Fibroblast of skin of right biceps (primary cell): ENCODE measurements at regions not wholly inside any gene's neighbourhood (a gene's known extent, or its start where the extent isn't known, plus 50 kb on each side); places are given as distances from the start of the nearest gene placed in this dataset.
A peak's percentile ranks its signal among the peaks of the same experiment; 100 is the strongest.
"Not testable (repeated sequence)": the region's sequence is repeated elsewhere in the genome, so short reads cannot be mapped to it uniquely, and the experiment has no call there.

Source experiments
- DNase-seq: peaks from one replicate; pipeline ENCODE4 v3.0.0-alpha.2; 2013

DNA sequence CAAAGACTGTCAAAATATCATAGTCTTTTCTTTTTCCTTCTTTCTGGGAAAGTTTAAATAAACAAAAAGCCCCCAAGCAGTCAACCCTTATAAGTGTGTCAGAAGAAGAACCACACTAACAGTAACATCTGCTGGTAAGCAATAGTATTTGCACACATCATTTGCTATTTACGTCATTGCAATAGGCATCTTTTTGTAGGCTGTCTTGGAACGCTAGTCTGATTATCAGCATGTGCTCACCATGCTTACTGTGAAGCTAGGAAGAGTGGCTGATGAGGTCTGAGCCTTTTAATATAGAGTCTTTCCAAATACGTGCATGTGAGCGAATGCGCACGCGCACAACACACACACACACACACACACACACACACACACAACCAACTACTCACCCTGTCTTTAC lies 599.0 kb upstream of the TPK1 start:
- peak; percentile 39 for DNase-seq

DNA sequence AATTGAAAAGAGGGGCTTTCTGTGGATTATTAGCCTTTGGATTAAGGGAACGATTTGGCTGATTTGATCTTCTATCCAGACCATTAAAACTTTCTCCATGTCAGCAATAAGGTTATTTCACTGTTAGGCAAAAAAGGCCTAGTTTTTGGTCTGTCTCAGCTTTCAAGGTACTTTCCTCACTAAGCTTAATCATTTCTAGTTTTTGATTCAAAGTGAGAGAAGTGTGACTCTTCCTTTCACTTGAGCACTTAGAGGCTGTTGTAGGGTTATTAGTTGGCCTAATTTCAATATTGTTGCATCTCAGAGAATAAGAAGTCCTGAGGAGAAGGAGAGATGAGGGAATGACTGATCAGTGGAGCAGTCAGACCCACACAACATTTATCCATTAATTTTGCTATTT lies 596.0 kb upstream of the TPK1 start:
- DNase-seq: no peak

DNA sequence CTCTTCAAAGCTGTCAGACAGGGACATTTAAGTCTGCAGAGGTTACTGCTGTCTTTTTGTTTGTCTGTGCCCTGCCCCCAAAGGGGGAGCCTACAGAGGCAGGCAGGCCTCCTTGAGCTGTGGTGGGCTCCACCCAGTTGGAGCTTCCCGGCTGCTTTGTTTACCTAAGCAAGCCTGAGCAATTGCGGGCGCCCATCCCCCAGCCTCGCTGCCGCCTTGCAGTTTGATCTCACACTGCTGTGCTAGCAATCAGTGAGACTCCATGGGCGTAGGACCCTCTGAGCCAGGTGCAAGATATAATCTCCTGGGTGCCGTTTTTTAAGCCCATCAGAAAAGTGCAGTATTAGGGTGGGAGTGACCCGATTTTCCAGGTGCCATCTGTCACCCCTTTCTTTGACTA lies 582.6 kb upstream of the TPK1 start:
- DNase-seq: not testable (repeated sequence)

DNA sequence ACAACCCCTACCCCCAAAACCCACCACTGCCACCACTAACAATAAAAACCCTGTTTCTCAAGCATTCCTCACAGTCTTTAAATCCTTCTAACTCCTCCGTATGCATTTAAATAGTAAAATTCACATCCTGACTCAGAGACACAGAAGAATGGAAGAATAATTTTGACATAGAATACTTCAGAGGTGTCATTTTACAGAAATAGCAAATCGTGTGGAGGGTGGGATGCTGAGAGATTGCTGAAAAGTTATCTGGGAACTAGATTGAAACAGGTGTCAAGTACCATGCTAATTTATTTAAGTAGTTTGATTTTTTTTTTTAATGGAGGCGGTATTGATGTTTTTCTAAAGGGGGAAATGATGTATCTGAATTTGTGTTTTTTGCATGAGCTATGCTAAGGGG lies 575.2 kb upstream of the TPK1 start:
- DNase-seq: no peak

DNA sequence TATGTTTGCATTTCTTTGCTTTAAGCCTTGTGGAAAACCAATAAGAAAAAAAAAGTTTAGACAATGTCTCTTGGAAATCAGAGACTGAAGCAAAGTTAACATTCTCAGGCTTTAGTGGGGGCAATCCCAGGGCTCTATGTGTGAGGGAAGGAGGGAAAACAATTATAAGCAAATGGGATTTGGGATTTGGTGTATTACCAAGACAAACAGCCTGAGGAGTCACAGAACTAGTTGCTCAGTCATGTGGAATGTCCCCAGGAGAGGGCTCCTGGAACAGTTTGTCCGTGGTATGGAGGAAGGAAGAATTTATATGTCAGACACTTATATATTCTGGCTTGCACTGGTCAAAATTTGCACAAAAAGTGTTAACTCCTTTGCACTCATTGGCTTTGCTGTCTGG lies 562.9 kb upstream of the TPK1 start:
- peak; percentile 81 for DNase-seq

DNA sequence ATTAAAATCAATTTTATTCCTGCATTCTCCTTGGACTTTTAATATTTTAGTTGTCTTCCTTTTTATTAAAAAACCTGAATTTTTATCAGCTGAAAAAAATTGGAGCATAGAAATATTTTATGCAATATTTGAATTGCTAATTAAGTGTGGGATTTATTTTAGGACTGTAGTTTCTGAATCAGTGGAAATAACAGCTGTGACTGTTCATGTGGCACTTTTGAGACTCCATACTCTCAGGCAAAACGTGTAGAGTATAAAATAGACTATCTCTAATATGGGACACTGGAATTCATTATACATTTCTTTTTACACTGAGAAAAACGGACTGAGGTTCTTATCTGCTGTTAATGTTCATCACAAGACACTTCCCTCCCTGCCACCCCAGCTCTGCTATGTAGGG lies 558.3 kb upstream of the TPK1 start:
- DNase-seq: no peak

DNA sequence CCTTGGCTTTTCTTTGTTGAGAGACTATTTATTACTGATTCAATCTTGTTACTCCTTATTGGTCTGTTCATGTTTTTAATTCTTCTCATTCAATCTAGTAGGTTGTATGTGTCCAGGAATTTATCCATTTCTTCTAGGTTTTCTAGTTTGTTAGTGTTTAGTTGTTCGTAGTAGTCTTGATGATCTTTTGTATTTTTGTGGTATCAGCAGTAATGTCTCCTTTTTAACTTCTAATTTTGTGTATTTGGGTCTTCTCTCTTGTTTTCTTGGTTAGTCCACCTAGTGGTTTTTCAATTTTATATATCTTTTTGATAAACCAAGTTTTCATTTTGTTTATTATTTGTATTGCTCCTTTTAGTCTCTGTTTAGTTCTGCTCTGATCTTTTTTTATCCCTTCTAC lies 546.9 kb upstream of the TPK1 start:
- DNase-seq: no peak

DNA sequence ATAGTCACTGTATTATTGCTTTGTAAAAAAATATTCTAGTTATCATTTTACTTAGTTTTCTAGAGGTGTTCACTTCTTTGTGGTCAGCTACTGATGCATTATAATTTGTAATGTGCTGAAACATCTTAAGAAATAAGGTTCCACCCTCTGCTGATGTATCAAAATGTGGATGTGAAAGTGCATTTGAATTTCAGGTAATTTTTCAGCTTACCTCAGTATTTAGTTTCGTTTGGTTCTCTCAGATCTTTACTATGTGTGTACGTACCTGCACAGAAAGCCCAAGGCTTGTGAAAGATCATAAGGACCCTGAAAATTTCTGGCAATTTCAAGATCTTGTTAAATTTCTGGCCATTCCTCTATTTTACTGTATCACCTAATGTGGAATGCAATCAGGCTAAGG lies 542.3 kb upstream of the TPK1 start:
- DNase-seq: no peak

DNA sequence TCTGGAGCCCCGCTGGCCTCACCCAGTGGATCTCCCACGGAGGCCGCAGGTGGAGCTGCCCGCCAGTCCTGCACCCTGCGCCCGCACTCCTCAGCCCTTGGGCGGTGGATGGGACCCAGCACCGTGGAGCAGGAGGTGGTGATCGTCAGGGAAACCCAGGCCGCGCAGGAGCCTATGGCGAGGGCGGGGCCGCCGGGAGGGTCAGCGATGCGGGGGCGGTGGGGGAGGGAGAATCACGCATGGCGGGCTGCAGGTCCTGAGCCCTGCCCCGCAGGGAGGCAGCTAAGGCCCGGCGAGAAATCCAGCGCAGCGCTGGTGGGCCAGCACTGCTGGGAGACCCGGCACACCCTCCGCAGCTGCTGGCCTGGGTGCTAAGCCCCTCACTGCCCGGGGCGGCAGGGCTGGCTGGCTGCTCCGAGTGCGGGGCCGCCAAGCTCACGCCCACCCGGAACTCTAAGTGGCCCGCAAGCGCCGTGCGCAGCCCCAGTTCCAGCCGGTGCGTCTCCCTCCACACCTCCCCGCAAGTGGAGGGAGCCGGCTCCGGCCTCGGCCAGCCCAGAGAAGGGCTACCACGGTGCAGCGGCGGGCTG lies 524.8 kb upstream of the TPK1 start:
- no peak for DNase-seq

DNA sequence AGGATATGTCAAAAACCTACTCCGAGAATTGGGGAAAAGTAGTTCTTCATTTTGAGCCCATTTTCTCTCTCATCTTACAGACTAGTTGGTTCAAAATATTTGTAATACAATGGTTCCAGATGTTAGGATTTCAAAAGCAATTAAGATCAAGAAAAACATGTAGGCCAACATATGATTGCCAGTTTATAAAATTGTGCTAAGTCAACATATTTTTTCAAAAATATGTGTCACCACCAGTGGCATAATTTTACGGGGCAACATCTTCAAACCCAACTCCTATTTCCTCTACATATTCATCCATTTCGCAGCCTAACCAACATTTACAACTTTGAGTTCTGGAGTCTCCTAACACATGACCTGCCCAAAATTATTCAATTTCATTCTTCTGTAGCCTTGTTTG lies 514.5 kb upstream of the TPK1 start:
- no peak for DNase-seq

DNA sequence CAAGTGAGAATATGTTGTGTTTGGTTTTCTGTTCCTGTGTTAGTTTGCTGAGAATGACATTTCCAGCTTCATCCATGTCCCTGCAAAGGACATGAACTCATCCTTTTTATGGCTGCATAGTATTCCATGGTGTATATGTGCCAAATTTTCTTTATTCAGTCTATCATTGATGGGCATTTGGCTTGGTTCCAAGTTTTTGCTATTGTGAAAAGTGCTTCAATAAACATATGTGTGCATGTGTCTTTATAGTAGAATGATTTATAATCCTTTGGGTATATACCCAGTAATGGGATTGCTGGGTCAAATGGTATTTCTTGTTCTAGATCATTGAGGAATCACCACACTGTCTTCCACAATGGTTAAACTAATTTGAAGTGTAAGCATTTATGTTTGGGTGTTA lies 513.6 kb upstream of the TPK1 start:
- not testable (repeated sequence) for DNase-seq

DNA sequence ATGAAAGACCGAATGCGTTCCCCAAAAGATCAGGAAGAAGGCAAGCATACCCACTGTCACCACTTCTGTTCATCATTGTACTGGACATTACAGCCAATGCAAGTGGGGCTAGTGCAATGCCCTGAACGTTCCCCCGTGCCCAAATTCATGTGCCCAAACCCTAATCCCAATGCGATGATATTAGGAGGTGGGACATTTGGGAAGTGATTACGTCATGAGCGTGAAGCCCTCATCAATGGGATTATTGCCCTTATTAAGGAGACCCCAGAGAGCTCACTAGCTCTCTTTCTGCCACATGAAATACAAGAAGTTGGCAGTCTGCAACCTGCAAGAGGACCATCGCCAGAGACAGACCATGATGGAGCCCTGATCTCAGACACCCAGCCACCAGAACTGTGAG lies 511.4 kb upstream of the TPK1 start:
- no peak for DNase-seq

DNA sequence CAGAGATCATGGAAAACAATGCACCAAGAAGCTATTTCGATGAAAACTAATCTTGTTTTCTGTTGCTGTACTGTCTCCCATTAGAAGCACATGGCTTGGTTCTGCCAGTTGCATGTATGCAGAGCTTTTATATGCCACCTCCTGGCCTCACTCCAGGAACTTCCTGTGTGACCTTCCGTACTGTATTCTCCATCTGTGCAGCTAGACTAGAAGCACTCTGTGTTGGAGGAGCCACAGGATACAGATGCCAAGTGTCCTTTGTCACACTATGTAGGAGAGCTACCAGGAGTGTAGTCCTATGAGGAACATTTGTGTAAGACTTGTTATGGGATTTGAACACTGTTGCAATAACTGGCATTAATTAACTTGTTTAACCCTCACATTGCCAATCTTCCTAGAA lies 503.5 kb upstream of the TPK1 start:
- DNase-seq: no peak

DNA sequence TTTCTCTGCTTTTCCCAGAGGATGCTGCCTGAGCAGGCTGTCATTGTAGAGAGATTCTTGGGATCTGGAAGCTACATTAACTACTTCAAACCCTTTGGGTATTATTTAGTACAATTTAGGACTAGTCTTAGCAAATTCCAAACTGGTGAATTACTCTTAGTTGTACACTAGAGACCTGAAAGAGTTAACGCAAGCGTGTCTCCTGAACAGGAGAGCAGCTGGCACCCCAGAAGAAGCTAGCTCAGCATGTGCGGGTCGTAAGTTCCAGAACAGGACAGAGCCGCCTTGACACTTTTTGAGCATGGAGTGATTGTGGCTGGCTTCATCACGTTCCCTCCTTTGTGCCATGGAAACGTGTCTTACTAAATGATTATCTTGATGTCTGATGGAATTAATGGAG lies 495.7 kb upstream of the TPK1 start:
- DNase-seq: no peak

DNA sequence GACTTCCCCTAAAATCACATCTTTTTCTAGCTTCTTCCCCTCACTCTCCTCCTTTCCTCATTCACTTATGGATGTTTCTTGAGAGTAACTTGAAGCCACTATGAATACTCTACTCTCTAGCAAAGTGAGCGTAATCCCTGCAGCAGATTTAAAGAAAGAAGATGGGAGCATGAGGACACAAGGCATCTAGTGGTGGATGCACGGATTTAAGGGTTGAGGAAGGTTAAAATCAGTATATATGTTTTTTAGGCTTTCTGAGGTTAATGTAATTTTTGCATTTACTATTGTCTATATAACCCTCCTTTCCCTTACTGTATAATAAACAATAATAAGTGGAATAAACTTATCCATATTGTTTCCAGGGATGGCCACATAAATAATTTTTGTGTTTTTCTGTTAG lies 495.2 kb upstream of the TPK1 start:
- no peak for DNase-seq

DNA sequence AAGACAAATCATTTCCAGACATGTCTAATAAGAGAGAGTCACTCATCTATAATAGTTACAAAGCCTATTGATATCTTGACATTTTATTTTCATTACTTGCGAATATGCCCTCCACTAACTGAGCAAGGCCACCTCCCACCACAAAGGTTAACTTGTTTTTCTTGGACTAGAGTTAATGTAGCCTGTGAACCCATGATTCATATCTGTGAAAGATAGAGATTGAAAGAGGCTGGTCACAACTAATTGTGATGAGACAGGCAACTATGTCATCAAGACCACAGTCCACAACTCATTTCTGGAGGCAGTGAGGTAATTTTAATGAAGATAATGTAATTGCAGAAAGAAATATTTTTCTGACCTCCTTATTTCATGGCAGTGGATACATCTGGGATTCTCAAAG lies 491.8 kb upstream of the TPK1 start:
- no peak for DNase-seq

DNA sequence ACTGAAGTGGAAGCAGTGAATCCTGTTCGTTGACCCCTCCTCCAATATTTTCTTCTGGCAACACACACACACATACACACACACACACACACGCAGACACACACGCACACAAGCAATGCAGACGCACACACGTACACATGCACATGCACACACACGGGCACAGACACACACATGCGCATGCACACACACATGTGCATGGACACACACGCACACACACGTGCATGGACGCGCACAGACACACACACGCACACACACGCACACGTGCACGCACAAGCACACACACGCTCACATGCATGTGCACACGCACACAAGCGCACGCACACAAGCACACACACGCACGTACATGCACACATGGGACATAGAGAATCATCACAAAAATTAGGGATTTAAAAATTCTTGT lies 488.2 kb upstream of the TPK1 start:
- no peak for DNase-seq

DNA sequence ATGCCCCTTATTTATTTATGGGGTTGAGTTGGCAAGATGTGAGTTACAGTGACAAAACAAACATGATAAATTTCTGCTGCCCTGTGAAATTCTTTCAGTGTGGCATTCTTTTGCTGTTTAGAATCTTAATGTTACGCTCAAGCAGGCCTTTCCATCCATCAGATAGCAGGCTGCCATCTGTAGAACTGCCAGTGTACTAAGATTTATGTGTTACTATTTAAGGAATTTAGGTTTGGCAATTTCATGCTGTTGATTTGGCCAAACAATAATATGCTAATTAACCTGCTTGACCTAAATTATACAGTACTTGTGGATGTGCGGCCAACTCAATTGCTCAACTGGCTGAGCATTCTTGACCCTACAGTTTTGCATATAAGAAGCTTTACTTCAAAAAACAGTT lies 477.7 kb upstream of the TPK1 start:
- no peak for DNase-seq

DNA sequence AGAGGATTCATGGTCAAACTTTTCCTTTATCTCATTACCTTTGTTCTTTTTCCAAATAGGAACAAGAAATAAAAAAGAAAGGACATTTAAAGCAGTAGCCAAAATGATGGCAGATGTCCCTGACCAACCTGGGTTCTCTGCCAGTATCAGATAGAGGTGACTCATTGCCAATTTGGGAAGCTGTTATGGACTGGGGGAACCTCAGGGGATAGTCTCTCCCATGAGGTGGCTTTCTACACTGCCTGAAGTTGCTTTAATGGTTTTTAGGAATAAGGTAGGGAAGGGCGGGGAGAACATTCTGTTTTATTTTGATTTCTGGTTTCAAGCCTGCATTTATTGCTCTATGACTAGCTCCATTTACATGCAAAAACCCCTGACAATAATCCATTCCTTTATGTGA lies 457.9 kb upstream of the TPK1 start:
- no peak for DNase-seq

DNA sequence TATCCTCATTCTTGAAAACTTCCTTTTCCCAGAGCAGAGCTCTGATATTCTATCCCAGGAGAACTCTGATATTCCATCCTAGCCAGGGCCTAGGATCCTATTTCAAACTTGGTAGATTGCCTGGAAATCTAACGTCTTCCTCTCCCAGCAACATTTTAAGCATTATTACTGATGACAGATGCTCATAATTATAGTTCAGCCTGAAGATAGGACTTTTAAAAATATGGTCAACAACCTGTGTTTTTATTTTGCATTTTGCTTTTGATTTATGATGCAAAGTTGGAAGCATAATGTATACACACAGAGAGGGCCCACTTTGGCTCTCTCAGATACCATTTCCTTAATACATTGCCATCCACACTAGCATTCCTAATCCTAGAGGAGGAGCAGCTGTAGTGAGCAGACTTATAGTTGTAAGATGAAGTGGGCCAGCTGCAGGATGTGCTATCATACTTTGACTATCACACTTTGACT lies 457.4 kb upstream of the TPK1 start:
- DNase-seq: peak; percentile 1

DNA sequence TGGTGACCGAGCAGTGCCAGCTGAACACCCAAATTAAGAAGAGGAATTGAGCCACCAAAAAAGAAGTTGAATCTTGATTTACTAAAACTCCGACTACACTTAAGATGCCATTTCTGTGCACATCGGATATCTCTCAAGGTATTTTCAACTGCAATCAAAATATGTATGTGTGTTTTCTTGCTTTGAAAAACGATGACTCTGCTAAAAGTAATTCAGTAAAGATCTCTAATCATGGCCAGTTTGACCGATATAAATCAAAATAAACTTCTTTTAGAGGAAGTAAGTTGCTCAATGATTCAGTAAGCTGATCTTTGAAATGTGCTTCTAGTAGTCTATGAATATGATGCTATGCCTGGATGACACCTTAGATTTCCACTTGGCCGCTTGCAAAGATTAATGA lies 453.5 kb upstream of the TPK1 start:
- no peak for DNase-seq

DNA sequence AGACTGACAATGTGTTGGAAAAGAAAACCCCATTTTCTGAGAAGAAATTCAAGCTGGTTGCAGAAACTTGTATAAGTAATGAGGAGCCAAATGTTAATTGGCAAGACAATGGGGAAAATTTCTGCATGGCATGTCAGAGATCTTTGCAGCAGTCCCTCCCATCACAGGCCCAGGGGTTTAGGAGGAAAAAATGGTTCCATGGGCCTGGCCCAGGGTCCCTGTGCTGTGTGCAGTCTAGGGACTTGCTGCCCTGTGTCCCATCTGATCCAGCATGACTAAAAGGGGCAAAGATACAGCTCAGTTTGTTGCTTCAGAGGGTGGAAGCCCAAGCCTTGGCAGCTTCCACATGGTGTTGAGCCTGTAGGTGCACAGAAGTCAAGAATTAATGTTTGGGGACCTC lies 440.3 kb upstream of the TPK1 start:
- DNase-seq: no peak

DNA sequence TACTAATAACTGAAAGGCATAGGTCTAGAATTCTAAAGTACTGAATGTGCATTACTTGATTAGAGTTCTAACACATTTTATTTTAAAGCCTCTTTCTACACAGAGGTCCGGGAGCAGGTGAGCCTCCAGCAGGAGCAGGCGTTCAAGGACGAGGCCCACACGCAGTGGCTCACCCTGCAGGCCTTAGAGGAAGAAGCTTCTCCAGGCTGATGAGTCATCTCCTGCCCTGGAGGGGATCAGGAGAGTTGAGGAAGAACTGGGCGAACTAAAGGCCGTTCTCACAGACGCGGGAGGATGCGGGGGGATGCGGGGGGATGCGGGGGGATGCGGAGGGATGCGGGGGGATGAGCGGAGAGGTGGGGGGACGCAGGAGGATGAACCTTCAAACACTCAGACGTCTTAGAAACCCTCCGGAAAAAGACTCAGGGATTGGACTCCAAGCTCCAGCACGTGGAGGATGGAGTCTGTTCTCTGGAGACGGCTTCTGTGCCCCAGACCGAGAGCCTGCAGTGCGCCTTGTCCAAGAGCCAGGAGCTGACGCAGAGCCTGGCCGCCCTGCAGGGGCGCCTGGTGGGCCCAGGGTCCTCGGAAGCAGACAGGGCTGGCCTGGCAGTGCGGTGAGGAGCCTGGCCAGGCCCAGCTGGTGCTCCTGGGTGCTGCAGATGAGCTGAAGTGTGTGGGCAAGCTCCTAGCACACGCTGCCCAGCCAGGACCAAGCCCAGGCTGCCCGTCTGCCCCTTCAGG lies 433.7 kb upstream of the TPK1 start:
- no peak for DNase-seq

DNA sequence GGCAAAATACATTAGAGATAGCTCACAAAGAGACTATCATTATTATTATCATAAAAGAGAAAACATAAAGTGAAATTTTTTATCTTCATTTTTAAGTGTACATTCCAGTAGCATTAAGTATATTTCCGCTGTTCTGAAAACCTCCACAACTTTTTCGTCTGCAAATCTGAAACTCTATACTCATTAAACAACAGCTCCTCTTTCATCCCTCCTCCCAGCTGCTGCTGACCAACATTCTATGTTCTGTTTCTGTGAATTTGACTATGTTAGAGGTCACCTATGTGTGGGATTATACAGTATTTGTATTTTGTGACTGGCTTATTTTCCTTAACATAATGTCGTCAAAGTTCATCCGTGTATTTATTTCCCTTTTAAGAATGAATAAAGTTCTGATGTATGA lies 429.3 kb upstream of the TPK1 start:
- DNase-seq: no peak

DNA sequence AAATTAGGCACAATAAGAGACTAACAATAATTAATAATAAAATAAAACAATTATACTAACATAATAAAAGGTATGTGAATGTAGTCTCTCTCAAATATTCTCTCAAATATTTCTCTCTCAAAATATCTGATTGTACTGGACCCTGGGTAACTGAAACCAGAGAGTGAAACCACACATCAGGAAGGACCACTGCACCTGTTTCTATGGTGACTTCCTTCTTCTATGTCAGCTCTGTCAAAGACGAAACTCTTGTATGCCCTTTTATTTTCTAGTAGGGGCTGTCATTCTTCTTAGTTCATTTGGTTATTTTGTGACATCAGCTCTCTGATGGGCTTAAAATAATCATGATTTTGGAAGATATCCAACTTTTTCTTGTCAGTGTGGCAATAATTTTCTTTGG lies 428.0 kb upstream of the TPK1 start:
- DNase-seq: no peak
